ENCODE measurements at regions not wholly inside any gene's neighbourhood (a gene's known extent, or its start where the extent isn't known, plus 50 kb on each side); places are given as distances from the start of the nearest gene placed in this dataset.
A peak's percentile ranks its signal among the peaks of the same experiment; 100 is the strongest.
"Not testable (repeated sequence)": the region's sequence is repeated elsewhere in the genome, so short reads cannot be mapped to it uniquely, and the experiment has no call there.

GRCh38 chr2:195532628-195533271 is 124.3 kb upstream of the SLC39A10 start:
- Histone ChIP-seq H3K4me2 (peak overlapping the region; percentile 53), H3K4me3 (no peak overlapping the region), H2AFZ (peak overlapping the region; percentile 28), H3K27ac (no peak overlapping the region), H3K79me2 (no peaks in the 10 kb centered on the region), H3K36me3 (replicated peaks; ENCODE audit: insufficient read depth, low read depth) (no peaks in the 10 kb centered on the region), H4K20me1 (ENCODE audit: insufficient read depth, poor library complexity, severe bottlenecking) (no peaks in the 10 kb centered on the region), H3K4me1 (ENCODE audit: insufficient read depth) (no peaks in the 10 kb centered on the region), H3K27me3 (no peaks in the 10 kb centered on the region), H3K9me3 (ENCODE audit: low read depth) (no peaks in the 10 kb centered on the region), H3K9me2 (replicated peaks; ENCODE audit: insufficient read depth) (no peaks in the 10 kb centered on the region)
- DNase-seq (ENCODE audit: low spot score), result no peak
- TF ChIP-seq EZH2phosphoT487 (IDR thresholded peaks at IDR 0.05; ENCODE audit: low read depth, severe bottlenecking, unreplicated experiment) (no peak), CTCF (IDR thresholded peaks at IDR 0.05; ENCODE audit: poor library complexity) (no peak), EZH2 (IDR thresholded peaks at IDR 0.05; ENCODE audit: borderline replicate concordance) (no peak)
- WGBS (ENCODE audit: low lambda C conversion rate, missing lambda C conversion rate), result 15% methylated on average over 5 of the region's 5 CpGs

GRCh38 chr2:195532255-195532627 is 124.8 kb upstream of the SLC39A10 start:
- no peaks in the 10 kb centered on the region for H3K9me3 ChIP-seq (ENCODE audit: low read depth)
- TF ChIP-seq CTCF (IDR thresholded peaks at IDR 0.05; ENCODE audit: poor library complexity) (no peak), EZH2phosphoT487 (IDR thresholded peaks at IDR 0.05; ENCODE audit: low read depth, severe bottlenecking, unreplicated experiment) (no peak), EZH2 (IDR thresholded peaks at IDR 0.05; ENCODE audit: borderline replicate concordance) (no peak)
- H3K27me3 ChIP-seq, result no peaks in the 10 kb centered on the region
- H3K79me2 ChIP-seq, result no peaks in the 10 kb centered on the region
- no peak overlapping the region for H3K4me3 ChIP-seq
- 100% methylated on average over 1 of the region's 1 CpG for WGBS (ENCODE audit: low lambda C conversion rate, missing lambda C conversion rate)
- no peak for DNase-seq (ENCODE audit: low spot score)
- H2AFZ ChIP-seq, result peak overlapping the region; percentile 28
- no peaks in the 10 kb centered on the region for H3K4me1 ChIP-seq (ENCODE audit: insufficient read depth)
- no peaks in the 10 kb centered on the region for H3K36me3 ChIP-seq (replicated peaks; ENCODE audit: insufficient read depth, low read depth)
- H4K20me1 ChIP-seq (ENCODE audit: insufficient read depth, poor library complexity, severe bottlenecking), result no peaks in the 10 kb centered on the region
- H3K27ac ChIP-seq, result no peak overlapping the region
- no peaks in the 10 kb centered on the region for H3K9me2 ChIP-seq (replicated peaks; ENCODE audit: insufficient read depth)
- H3K4me2 ChIP-seq, result peak overlapping the region; percentile 53

GRCh38 chr2:195531754-195532153 is 125.3 kb upstream of the SLC39A10 start:
- H3K36me3 ChIP-seq (replicated peaks; ENCODE audit: insufficient read depth, low read depth), result no peaks in the 10 kb centered on the region
- no peaks in the 10 kb centered on the region for H3K79me2 ChIP-seq
- TF ChIP-seq CTCF (IDR thresholded peaks at IDR 0.05; ENCODE audit: poor library complexity), result no peak
- no peak for TF ChIP-seq EZH2phosphoT487 (IDR thresholded peaks at IDR 0.05; ENCODE audit: low read depth, severe bottlenecking, unreplicated experiment)
- H3K4me2 ChIP-seq, result no peak overlapping the region
- H3K9me2 ChIP-seq (replicated peaks; ENCODE audit: insufficient read depth), result no peaks in the 10 kb centered on the region
- H3K4me3 ChIP-seq, result no peak overlapping the region
- no peaks in the 10 kb centered on the region for H3K9me3 ChIP-seq (ENCODE audit: low read depth)
- no peaks in the 10 kb centered on the region for H3K4me1 ChIP-seq (ENCODE audit: insufficient read depth)
- DNase-seq (ENCODE audit: low spot score), result no peak
- 83% methylated on average over 2 of the region's 2 CpGs for WGBS (ENCODE audit: low lambda C conversion rate, missing lambda C conversion rate)
- no peak overlapping the region for H2AFZ ChIP-seq
- no peaks in the 10 kb centered on the region for H4K20me1 ChIP-seq (ENCODE audit: insufficient read depth, poor library complexity, severe bottlenecking)
- H3K27ac ChIP-seq, result no peak overlapping the region
- no peaks in the 10 kb centered on the region for H3K27me3 ChIP-seq

- H4K20me1 ChIP-seq (ENCODE audit: insufficient read depth, poor library complexity, severe bottlenecking); H3K9me2 ChIP-seq (replicated peaks; ENCODE audit: insufficient read depth); H3K36me3 ChIP-seq (replicated peaks; ENCODE audit: insufficient read depth, low read depth); H3K79me2 ChIP-seq; H3K27ac ChIP-seq; H3K9me3 ChIP-seq (ENCODE audit: low read depth); H3K4me1 ChIP-seq (ENCODE audit: insufficient read depth); H2AFZ ChIP-seq; DNase-seq (ENCODE audit: low spot score); H3K4me2 ChIP-seq; H3K27me3 ChIP-seq; H3K4me3 ChIP-seq: not testable (repeated sequence)
- WGBS (ENCODE audit: low lambda C conversion rate, missing lambda C conversion rate), result 88% methylated on average over 10 of the region's 10 CpGs
Measured at GRCh38 chr2:195523242-195523641, 133.8 kb upstream of the SLC39A10 start.

Measured in hepatocyte (in vitro differentiated cells).